DOHH2 (cell line): ENCODE measurements at regions not wholly inside any gene's neighbourhood (a gene's known extent, or its start where the extent isn't known, plus 50 kb on each side); places are given as distances from the start of the nearest gene placed in this dataset.
"Not testable (repeated sequence)": the region's sequence is repeated elsewhere in the genome, so short reads cannot be mapped to it uniquely, and the experiment has no call there.

Experiments
- EZH2phosphoT487 ChIP-seq: fragments of 200-600 bp; sonication (generic); IDR thresholded peaks from 2 replicates; pipeline ENCODE4 v1.6.1; 2017; ENCODE audit warnings: borderline replicate concordance, mild to moderate bottlenecking, antibody characterized with exemption, low read length, moderate library complexity, mixed read lengths
- TF ChIP-seq, protein P1 (sequence below): fragments of 200-600 bp; sonication (generic); IDR thresholded peaks from one replicate; pipeline ENCODE4 v1.5.1; 2014; ENCODE audit warnings: antibody characterized with exemption, mild to moderate bottlenecking, low read depth, low read length; ENCODE audit not compliant: poor library complexity, severe bottlenecking

DNA sequence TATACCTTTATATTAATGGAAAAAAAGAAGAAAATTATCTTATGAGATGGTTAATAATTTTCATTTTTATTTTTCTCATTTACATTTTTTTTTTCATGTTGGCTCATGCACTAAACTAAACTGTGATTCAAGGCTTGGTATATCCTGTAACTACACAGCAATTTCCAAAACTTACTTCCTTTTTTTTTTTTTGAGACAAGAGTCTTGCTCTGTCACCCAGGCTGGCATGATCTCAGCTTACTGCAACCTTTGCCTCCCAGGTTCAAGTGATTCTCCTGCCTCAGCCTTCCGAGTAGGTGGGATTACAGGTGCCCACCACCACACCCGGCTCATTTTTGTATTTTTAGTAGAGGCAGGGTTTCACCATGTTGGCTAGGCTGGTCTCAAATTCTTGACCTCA is 224.9 kb upstream of the FANCL start:
- TF ChIP-seq, protein P1, sequence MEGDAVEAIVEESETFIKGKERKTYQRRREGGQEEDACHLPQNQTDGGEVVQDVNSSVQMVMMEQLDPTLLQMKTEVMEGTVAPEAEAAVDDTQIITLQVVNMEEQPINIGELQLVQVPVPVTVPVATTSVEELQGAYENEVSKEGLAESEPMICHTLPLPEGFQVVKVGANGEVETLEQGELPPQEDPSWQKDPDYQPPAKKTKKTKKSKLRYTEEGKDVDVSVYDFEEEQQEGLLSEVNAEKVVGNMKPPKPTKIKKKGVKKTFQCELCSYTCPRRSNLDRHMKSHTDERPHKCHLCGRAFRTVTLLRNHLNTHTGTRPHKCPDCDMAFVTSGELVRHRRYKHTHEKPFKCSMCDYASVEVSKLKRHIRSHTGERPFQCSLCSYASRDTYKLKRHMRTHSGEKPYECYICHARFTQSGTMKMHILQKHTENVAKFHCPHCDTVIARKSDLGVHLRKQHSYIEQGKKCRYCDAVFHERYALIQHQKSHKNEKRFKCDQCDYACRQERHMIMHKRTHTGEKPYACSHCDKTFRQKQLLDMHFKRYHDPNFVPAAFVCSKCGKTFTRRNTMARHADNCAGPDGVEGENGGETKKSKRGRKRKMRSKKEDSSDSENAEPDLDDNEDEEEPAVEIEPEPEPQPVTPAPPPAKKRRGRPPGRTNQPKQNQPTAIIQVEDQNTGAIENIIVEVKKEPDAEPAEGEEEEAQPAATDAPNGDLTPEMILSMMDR: not testable (repeated sequence)
- TF ChIP-seq EZH2phosphoT487: not testable (repeated sequence)
